Thyroid gland (tissue), 4 donors: ENCODE measurements at regions not wholly inside any gene's neighbourhood (a gene's known extent, or its start where the extent isn't known, plus 50 kb on each side); places are given as distances from the start of the nearest gene placed in this dataset.

ENCODE experiments used
- POLR2A ChIP-seq, 2 donors: fragments of 450-650 bp; IDR thresholded peaks; one replicate each; pipeline ENCODE4 v1.6.1; 2017; ENCODE audit warnings: antibody characterized with exemption in 2 of 2, mild to moderate bottlenecking in 2 of 2, moderate library complexity in 1 of 2
- TF ChIP-seq, protein P1 (sequence below), 6 experiments: fragments of 200-600 bp in 3 of 6; fragments of 450-650 bp in 3 of 6; sonication (generic) in 3 of 6; IDR thresholded peaks; one replicate each; pipeline ENCODE4 v1.5.1; 2016 to 2019; ENCODE audit warnings: antibody characterized with exemption in 6 of 6, mild to moderate bottlenecking in 2 of 6, inconsistent platforms in 1 of 6, moderate library complexity in 1 of 6

DNA sequence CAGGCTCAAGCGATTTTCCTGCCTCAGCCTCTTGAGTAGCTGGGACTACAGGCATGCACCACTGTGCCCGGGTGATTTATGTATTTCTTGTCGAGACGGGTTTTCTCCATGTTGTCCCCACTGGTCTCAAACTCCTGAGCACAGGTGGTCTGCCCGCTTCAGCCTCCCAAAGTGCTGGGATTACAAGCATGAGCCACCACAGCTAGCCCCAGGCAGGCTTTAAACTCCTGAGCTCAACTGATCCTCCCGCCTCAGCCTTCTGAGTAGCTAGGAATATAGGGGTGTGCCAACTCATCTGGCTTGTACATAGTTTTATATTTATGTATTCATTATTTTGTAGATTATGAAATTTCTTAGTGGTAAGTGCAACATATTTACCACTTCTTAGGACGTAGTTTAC lies 198.8 kb upstream of the MCTP2 start:
- TF ChIP-seq, protein P1, sequence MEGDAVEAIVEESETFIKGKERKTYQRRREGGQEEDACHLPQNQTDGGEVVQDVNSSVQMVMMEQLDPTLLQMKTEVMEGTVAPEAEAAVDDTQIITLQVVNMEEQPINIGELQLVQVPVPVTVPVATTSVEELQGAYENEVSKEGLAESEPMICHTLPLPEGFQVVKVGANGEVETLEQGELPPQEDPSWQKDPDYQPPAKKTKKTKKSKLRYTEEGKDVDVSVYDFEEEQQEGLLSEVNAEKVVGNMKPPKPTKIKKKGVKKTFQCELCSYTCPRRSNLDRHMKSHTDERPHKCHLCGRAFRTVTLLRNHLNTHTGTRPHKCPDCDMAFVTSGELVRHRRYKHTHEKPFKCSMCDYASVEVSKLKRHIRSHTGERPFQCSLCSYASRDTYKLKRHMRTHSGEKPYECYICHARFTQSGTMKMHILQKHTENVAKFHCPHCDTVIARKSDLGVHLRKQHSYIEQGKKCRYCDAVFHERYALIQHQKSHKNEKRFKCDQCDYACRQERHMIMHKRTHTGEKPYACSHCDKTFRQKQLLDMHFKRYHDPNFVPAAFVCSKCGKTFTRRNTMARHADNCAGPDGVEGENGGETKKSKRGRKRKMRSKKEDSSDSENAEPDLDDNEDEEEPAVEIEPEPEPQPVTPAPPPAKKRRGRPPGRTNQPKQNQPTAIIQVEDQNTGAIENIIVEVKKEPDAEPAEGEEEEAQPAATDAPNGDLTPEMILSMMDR (IDR thresholded peaks at IDR 0.05), result no peak
- TF ChIP-seq POLR2A (IDR thresholded peaks at IDR 0.05), result no peak
